ENCODE measurements at regions not wholly inside any gene's neighbourhood (a gene's known extent, or its start where the extent isn't known, plus 50 kb on each side); places are given as distances from the start of the nearest gene placed in this dataset.

- no peaks in the 10 kb centered on the region for H3K9me1 ChIP-seq (ENCODE audit: insufficient read depth, low read length)
- ATAC-seq (ENCODE audit: low read depth) = no peak
- TF ChIP-seq RCOR1 (IDR thresholded peaks at IDR 0.05; ENCODE audit: insufficient replicate concordance, low read length) = no peak
- TF ChIP-seq POLR2A (IDR thresholded peaks at IDR 0.05; ENCODE audit: low read depth, low read length) = no peak
- TF ChIP-seq FOS (IDR thresholded peaks at IDR 0.05; ENCODE audit: low read depth, low read length) = no peak
- TF ChIP-seq SMC3 (IDR thresholded peaks at IDR 0.05; ENCODE audit: low read depth, low read length) = no peak
- no peak for TF ChIP-seq BHLHE40 (IDR thresholded peaks at IDR 0.05; ENCODE audit: low read depth, low read length)
- TF ChIP-seq MXI1 (IDR thresholded peaks at IDR 0.05; ENCODE audit: borderline replicate concordance, low read depth, low read length) = no peak
- TF ChIP-seq CTCF (conservative IDR thresholded peaks at IDR 0.05; ENCODE audit: low read depth, low read length) = no peak
- TF ChIP-seq NFE2L2 (IDR thresholded peaks at IDR 0.05; ENCODE audit: low read depth, low read length) = no peak
- TF ChIP-seq CHD1 (IDR thresholded peaks at IDR 0.05; ENCODE audit: low read depth, low read length) = no peak
- no peak for TF ChIP-seq MAFK (IDR thresholded peaks at IDR 0.05; ENCODE audit: low read depth, low read length)
- no peak for TF ChIP-seq MAZ (IDR thresholded peaks at IDR 0.05; ENCODE audit: borderline replicate concordance, low read depth, low read length)
- TF ChIP-seq CEBPB (IDR thresholded peaks at IDR 0.05; ENCODE audit: low read depth, low read length) = no peak
- TF ChIP-seq USF2 (IDR thresholded peaks at IDR 0.05; ENCODE audit: low read depth, low read length) = no peak
- TF ChIP-seq, protein P1, sequence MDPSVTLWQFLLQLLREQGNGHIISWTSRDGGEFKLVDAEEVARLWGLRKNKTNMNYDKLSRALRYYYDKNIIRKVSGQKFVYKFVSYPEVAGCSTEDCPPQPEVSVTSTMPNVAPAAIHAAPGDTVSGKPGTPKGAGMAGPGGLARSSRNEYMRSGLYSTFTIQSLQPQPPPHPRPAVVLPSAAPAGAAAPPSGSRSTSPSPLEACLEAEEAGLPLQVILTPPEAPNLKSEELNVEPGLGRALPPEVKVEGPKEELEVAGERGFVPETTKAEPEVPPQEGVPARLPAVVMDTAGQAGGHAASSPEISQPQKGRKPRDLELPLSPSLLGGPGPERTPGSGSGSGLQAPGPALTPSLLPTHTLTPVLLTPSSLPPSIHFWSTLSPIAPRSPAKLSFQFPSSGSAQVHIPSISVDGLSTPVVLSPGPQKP (IDR thresholded peaks at IDR 0.05; ENCODE audit: borderline replicate concordance, low read depth, low read length) = no peak
- TF ChIP-seq RAD21 (IDR thresholded peaks at IDR 0.05; ENCODE audit: low read length) = no peak
- TF ChIP-seq RFX5 (IDR thresholded peaks at IDR 0.05; ENCODE audit: low read depth, low read length) = no peak
- no peak overlapping the region for H3K9ac ChIP-seq (ENCODE audit: low read depth, low read length)
- no peak overlapping the region for H4K91ac ChIP-seq (ENCODE audit: insufficient read depth, low read depth, low read length)
- H3K4ac ChIP-seq (ENCODE audit: low read depth, low read length) = no peak overlapping the region
- H3K27me3 ChIP-seq (ENCODE audit: control insufficient read depth, insufficient read depth, low read length) = no peaks in the 10 kb centered on the region
- no peak overlapping the region for H3K56ac ChIP-seq (ENCODE audit: extremely low read depth, insufficient read depth, low read length)
- POLR2A ChIA-PET (ENCODE audit: unreplicated experiment) = no interaction called here
- no peak overlapping the region for H2BK5ac ChIP-seq (ENCODE audit: low read depth, low read length, poor library complexity, severe bottlenecking)
- H3K4me2 ChIP-seq (ENCODE audit: low read depth, low read length) = no peak overlapping the region
- no peak overlapping the region for H3K18ac ChIP-seq (ENCODE audit: low read depth, low read length)
- no TSS peak for BruUV-seq (replicated peaks)
- no peak overlapping the region for H2BK20ac ChIP-seq (ENCODE audit: low read depth, low read length)
- H3K9me3 ChIP-seq (ENCODE audit: control insufficient read depth, insufficient read depth, low read length) = no peaks in the 10 kb centered on the region
- no peak overlapping the region for H2AK9ac ChIP-seq (replicated peaks; ENCODE audit: low read depth, low read length, poor library complexity)
- no peak overlapping the region for H4K5ac ChIP-seq (ENCODE audit: low read depth, low read length)
- no peak overlapping the region for H2AK5ac ChIP-seq (ENCODE audit: low read depth, low read length)
- no peaks in the 10 kb centered on the region for H3K36me3 ChIP-seq (ENCODE audit: control insufficient read depth, insufficient read depth, low read length)
- H3K23ac ChIP-seq (ENCODE audit: low read depth, low read length) = no peak overlapping the region
- H3K27ac ChIP-seq (ENCODE audit: insufficient read depth, low read length) = no peak overlapping the region
- no peaks in the 10 kb centered on the region for H3K79me1 ChIP-seq (ENCODE audit: low read depth in 1 of 2, low read length in 2 of 2)
- dilution Hi-C loops (cut with HindIII; ENCODE audit: low sequenced_read_pairs, unreplicated experiment) (no loop called here), in situ Hi-C loops (cut with MboI; ENCODE audit: low sequenced_read_pairs) (loop anchor here (25.0 kb wide), 1 partner anchor 1983 kb away; no protein-coding TSS in a partner anchor), intact Hi-C loops (cut with micrococcal nuclease) (loop anchor here (5.0 kb wide), 1 partner anchor 147 kb away; no protein-coding TSS in a partner anchor)
- no peak overlapping the region for H2BK15ac ChIP-seq (ENCODE audit: low read depth, low read length)
- no peaks in the 10 kb centered on the region for H4K20me1 ChIP-seq (ENCODE audit: insufficient read depth, low read length)
- H2BK120ac ChIP-seq (ENCODE audit: low read depth, low read length) = no peak overlapping the region
- H3K4me1 ChIP-seq (ENCODE audit: control insufficient read depth, insufficient read depth, low read length) = no peaks in the 10 kb centered on the region
- CTCF ChIA-PET = no interaction called here
- WGBS, 2 experiments (ENCODE audit: extremely low coverage in 2 of 2, insufficient read length in 1 of 2) = no CpG with 5 or more reads among the region's 1 CpG
- no peak overlapping the region for H3K4me3 ChIP-seq (ENCODE audit: insufficient read depth, low read depth, low read length)
- no peak for DNase-seq
- H4K8ac ChIP-seq (ENCODE audit: low read depth in 2 of 2, low read length in 2 of 2) = no peak overlapping the region
- no peak overlapping the region for H3K14ac ChIP-seq (replicated peaks; ENCODE audit: low read depth, low read length)
- no peak overlapping the region for H2AFZ ChIP-seq (replicated peaks; ENCODE audit: low read length, poor library complexity)
Measured at GRCh38 chr12:82529101-82529500, 157.6 kb upstream of the TMTC2 start.
